ENCODE measurements at regions not wholly inside any gene's neighbourhood (a gene's known extent, or its start where the extent isn't known, plus 50 kb on each side); places are given as distances from the start of the nearest gene placed in this dataset.

- no peak for TF ChIP-seq CTCF (conservative IDR thresholded peaks at IDR 0.05 in 1 of 2, IDR thresholded peaks at IDR 0.05 in 1 of 2; ENCODE audit: extremely low read depth in 1 of 2, insufficient read depth in 1 of 2, low read depth in 1 of 2, low read length in 2 of 2)
- TF ChIP-seq EZH2 (IDR thresholded peaks at IDR 0.05; ENCODE audit: borderline replicate concordance, low read length), result no peak
Observed at GRCh38 chr1:10906866-10907519, 105.5 kb upstream of the TARDBP start.

Measured in mammary epithelial cell (primary cell).